HEK293T (cell line): ENCODE measurements at regions not wholly inside any gene's neighbourhood (a gene's known extent, or its start where the extent isn't known, plus 50 kb on each side); places are given as distances from the start of the nearest gene placed in this dataset.

ENCODE experiments used
- ELF4 ChIP-seq: fragments of 450-650 bp; IDR thresholded peaks from 2 replicates; pipeline ENCODE4 v1.6.1; 2017; ENCODE audit warnings: antibody characterized with exemption
- HDGF ChIP-seq: fragments of 450-650 bp; IDR thresholded peaks from 2 replicates; pipeline ENCODE4 v1.6.1; 2017; ENCODE audit warnings: antibody characterized with exemption, borderline replicate concordance
- L3MBTL2 ChIP-seq: fragments of 450-650 bp; conservative IDR thresholded peaks from 2 replicates; pipeline ENCODE4 v1.6.1; 2016; ENCODE audit warnings: mild to moderate bottlenecking

GRCh38 chr9:73839471-73839870 is 657.7 kb upstream of the RORB start:
- TF ChIP-seq ELF4: no peak
- TF ChIP-seq HDGF: no peak
- TF ChIP-seq L3MBTL2: no peak
